HL-60 (cell line): ENCODE measurements at regions not wholly inside any gene's neighbourhood (a gene's known extent, or its start where the extent isn't known, plus 50 kb on each side); places are given as distances from the start of the nearest gene placed in this dataset.

Experiments used
- CTCF ChIP-seq: IDR thresholded peaks from one replicate; pipeline ENCODE4 v1.5.1; 2011; ENCODE audit warnings: low read length, control low read depth, inconsistent platforms; ENCODE audit not compliant: insufficient read depth
- GABPA ChIP-seq: IDR thresholded peaks from 2 replicates; pipeline ENCODE4 v1.6.1; 2012; ENCODE audit warnings: low read depth
- POLR2AphosphoS5 ChIP-seq: IDR thresholded peaks from 2 replicates; pipeline ENCODE4 v1.6.1; 2012; ENCODE audit warnings: low read depth
- REST ChIP-seq: IDR thresholded peaks from 2 replicates; pipeline ENCODE4 v1.6.1; 2012; ENCODE audit warnings: low read depth; ENCODE audit not compliant: insufficient replicate concordance
- SPI1 ChIP-seq: IDR thresholded peaks from 2 replicates; pipeline ENCODE4 v1.6.1; 2012; ENCODE audit warnings: low read depth, mild to moderate bottlenecking, borderline replicate concordance

GRCh38 chr9:103757062-103757461 is 337.0 kb upstream of the SMC2 start:
- TF ChIP-seq CTCF (no peak), GABPA (no peak), REST (no peak), POLR2AphosphoS5 (no peak), SPI1 (no peak)
